GM12878 (cell line): ENCODE measurements at regions not wholly inside any gene's neighbourhood (a gene's known extent, or its start where the extent isn't known, plus 50 kb on each side); places are given as distances from the start of the nearest gene placed in this dataset.

ENCODE experiments used
- ATAC-seq: fragments of 200-7000 bp; cut with Tn5 transposase; 3 replicates; pipeline ENCODE4 v1.9.1; 2020; ENCODE audit warnings: mild to moderate bottlenecking, moderate library complexity
- BruUV-seq: library from RNA; stranded (reverse); fragments of 400-500 nt; replicated peaks from 2 replicates; lab custom pipeline; 2021; lab: Mats Ljungman, UMichigan
- CTCF ChIA-PET: fragments of 300-600 bp; sonication (Branson Sonifier 250); formaldehyde crosslinking; extraction: SDS; loops from one replicate; lab custom pipeline; 2021; ENCODE audit warnings: inconsistent platforms; lab: Yijun Ruan, JAX
- POLR2A ChIA-PET: fragments of 350-600 bp; formaldehyde crosslinking; extraction: SDS; loops from one replicate; lab custom pipeline; 2021; ENCODE audit warnings: inconsistent platforms; lab: Charles Lee
- RAD21 ChIA-PET: fragments of 300-600 bp; sonication (Branson Sonifier 250); formaldehyde crosslinking; loops from one replicate; lab custom pipeline; 2023; ENCODE audit warnings: antibody characterized with exemption; ENCODE audit not compliant: unreplicated experiment; lab: Charles Lee
- SMC1A ChIA-PET: fragments of 300-600 bp; sonication (Branson Sonifier 250); formaldehyde crosslinking; loops from one replicate; lab custom pipeline; 2023; ENCODE audit not compliant: unreplicated experiment, uncharacterized antibody; lab: Charles Lee
- DNase-seq: peaks from one replicate; pipeline ENCODE4 v3.0.0-alpha.2; 2011; ENCODE audit warnings: low read depth, low spot score
- FAIRE-seq: peaks from 3 replicates; lab custom pipeline; 2011; peaks lifted over from hg19 to GRCh38; lab: Jason Lieb, UNC
- H2AFZ ChIP-seq: 2 replicates; pipeline ENCODE4 v1.6.0; 2011; ENCODE audit warnings: low read depth, low read length, control low read depth; ENCODE audit not compliant: control insufficient read depth
- H3K27ac ChIP-seq: 2 replicates; pipeline ENCODE4 v1.5.1; 2011; ENCODE audit warnings: control low read depth; ENCODE audit not compliant: control insufficient read depth, insufficient read depth
- H3K27me3 ChIP-seq, 2 experiments: replicated peaks in 1 of 2; 2 replicates each; pipeline versions ENCODE4 v1.6.0 to v1.6.1; 2011; ENCODE audit warnings: low read length in 1 of 2; ENCODE audit not compliant: control insufficient read depth in 2 of 2, insufficient read depth in 2 of 2
- H3K36me3 ChIP-seq, 2 experiments: 2 replicates each; pipeline ENCODE4 v1.5.1; 2011; ENCODE audit warnings: low read length in 1 of 2; ENCODE audit not compliant: control insufficient read depth in 2 of 2, insufficient read depth in 2 of 2
- H3K4me1 ChIP-seq: 2 replicates; pipeline ENCODE4 v1.6.1; 2011; ENCODE audit warnings: mild to moderate bottlenecking, low read length, moderate library complexity, mixed read lengths; ENCODE audit not compliant: control insufficient read depth, insufficient read depth
- H3K4me2 ChIP-seq: 2 replicates; pipeline ENCODE4 v1.6.0; 2011; ENCODE audit warnings: control low read depth; ENCODE audit not compliant: control insufficient read depth, insufficient read depth
- H3K4me3 ChIP-seq: fragments of 200-600 bp; sonication (generic); 2 replicates; pipeline ENCODE4 v1.5.1; 2016
- H3K79me2 ChIP-seq: 2 replicates; pipeline ENCODE4 v1.6.0; 2011; ENCODE audit warnings: low read length; ENCODE audit not compliant: control insufficient read depth, insufficient read depth
- H3K9ac ChIP-seq: 2 replicates; pipeline ENCODE4 v1.8.0; 2011; ENCODE audit warnings: low read length, control low read depth, mixed read lengths; ENCODE audit not compliant: control insufficient read depth, insufficient read depth
- H3K9me3 ChIP-seq: replicated peaks from 3 replicates; pipeline ENCODE4 v1.5.1; 2011; ENCODE audit warnings: mild to moderate bottlenecking, low read length; ENCODE audit not compliant: control insufficient read depth, insufficient read depth
- H4K20me1 ChIP-seq: 2 replicates; pipeline ENCODE4 v1.6.0; 2011; ENCODE audit not compliant: control insufficient read depth, insufficient read depth
- CUX1 ChIP-seq: IDR thresholded peaks from 2 replicates; pipeline ENCODE4 v1.6.1; 2012; ENCODE audit warnings: improper control_type of control experiment, low read depth, low read length; ENCODE audit not compliant: insufficient replicate concordance
- EGR1 ChIP-seq, 2 experiments: IDR thresholded peaks; 1 replicate in 1 of 2; 2 replicates in 1 of 2; pipeline ENCODE4 v1.6.1; 2011 to 2012; ENCODE audit warnings: low read depth in 2 of 2, low read length in 2 of 2, borderline replicate concordance in 1 of 2, mild to moderate bottlenecking in 1 of 2, moderate library complexity in 1 of 2
- EZH2 ChIP-seq: IDR thresholded peaks from 2 replicates; pipeline ENCODE4 v1.6.1; 2012; ENCODE audit warnings: low read depth, mild to moderate bottlenecking, control low read depth, inconsistent platforms, low read length, borderline replicate concordance; ENCODE audit not compliant: control insufficient read depth
- POU2F2 ChIP-seq: IDR thresholded peaks from 3 replicates; pipeline ENCODE4 v1.6.1; 2011; ENCODE audit warnings: low read depth, mild to moderate bottlenecking, low read length, borderline replicate concordance
- PRDM15 ChIP-seq: fragments of 450-650 bp; formaldehyde crosslinking; IDR thresholded peaks from 2 replicates; pipeline ENCODE4 v1.4.0; 2020; ENCODE audit warnings: mild to moderate bottlenecking, moderate library complexity
- RCOR1 ChIP-seq: conservative IDR thresholded peaks from 2 replicates; pipeline ENCODE4 v1.6.1; 2012; ENCODE audit warnings: low read depth, low read length, improper control_type of control experiment
- RELA ChIP-seq: fragments of 450-650 bp; IDR thresholded peaks from 2 replicates; pipeline ENCODE4 v1.8.0; 2014; ENCODE audit warnings: borderline replicate concordance; ENCODE audit not compliant: partially characterized antibody
- RFX5 ChIP-seq: IDR thresholded peaks from 2 replicates; pipeline ENCODE4 v1.6.1; 2011; ENCODE audit warnings: low read depth, low read length, improper control_type of control experiment
- SREBF1 ChIP-seq: IDR thresholded peaks from 2 replicates; pipeline ENCODE4 v1.6.1; 2012; ENCODE audit warnings: mild to moderate bottlenecking, low read length
- SUPT20H ChIP-seq: IDR thresholded peaks from 2 replicates; pipeline ENCODE4 v1.6.1; 2011; ENCODE audit warnings: low read depth, mild to moderate bottlenecking, low read length, moderate library complexity, borderline replicate concordance; ENCODE audit not compliant: control insufficient read depth
- TBL1XR1 ChIP-seq: IDR thresholded peaks from 2 replicates; pipeline ENCODE4 v1.6.1; 2012; ENCODE audit warnings: low read depth, low read length, improper control_type of control experiment
- YY1 ChIP-seq: IDR thresholded peaks from 2 replicates; pipeline ENCODE4 v1.6.1; 2011; ENCODE audit warnings: low read depth, mild to moderate bottlenecking, low read length
- ZBTB33 ChIP-seq: fragments of 450-650 bp; IDR thresholded peaks from 2 replicates; pipeline ENCODE4 v1.6.1; 2017; ENCODE audit warnings: mild to moderate bottlenecking
- ZNF384 ChIP-seq: IDR thresholded peaks from 2 replicates; pipeline ENCODE4 v1.6.1; 2012; ENCODE audit warnings: low read depth, mild to moderate bottlenecking, low read length, improper control_type of control experiment, borderline replicate concordance
- WGBS: methylation state at CpG from one replicate; pipeline ENCODE4 v1.1.6; 2016; ENCODE audit warnings: low lambda C conversion rate; ENCODE audit not compliant: insufficient replicate concordance, insufficient coverage; ENCODE audit errors: missing lambda C conversion rate; 5-methylcytosine and 5-hydroxymethylcytosine counted together
- in situ Hi-C: fragments of 300-500 bp; cut with MboI; formaldehyde crosslinking; loops from 9 replicates; pipeline ENCODE4 v1.14.3; 2018; ENCODE audit warnings: mixed read lengths
- intact Hi-C: fragments of 100-400 bp; cut with micrococcal nuclease; formaldehyde crosslinking; loops from one replicate; pipeline ENCODE4 v1.14.2; 2022; ENCODE audit not compliant: unreplicated experiment

DNA sequence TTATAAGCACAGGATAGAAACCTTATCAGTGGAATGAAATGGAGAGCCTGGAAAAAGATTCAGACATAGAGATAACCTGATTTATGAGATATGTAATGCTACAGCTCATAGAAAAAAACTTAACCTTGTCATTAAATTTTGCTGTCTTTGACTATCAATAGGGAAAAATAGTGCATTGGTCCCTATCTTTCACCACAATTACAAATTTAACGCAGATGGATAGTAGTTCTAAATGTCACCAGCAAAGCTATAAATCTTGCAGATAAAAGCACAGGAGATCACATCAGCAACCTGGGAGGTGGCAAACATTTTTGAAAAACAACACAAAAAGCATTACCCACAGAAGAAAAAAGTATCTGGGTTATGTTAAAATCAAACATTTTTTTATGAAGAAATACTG lies 831.6 kb downstream of the BRINP3 start:
- Histone ChIP-seq H3K4me1 (no peaks in the 10 kb centered on the region), H3K9ac (no peak overlapping the region), H4K20me1 (no peaks in the 10 kb centered on the region), H3K27ac (no peak overlapping the region), H2AFZ (no peak overlapping the region), H3K4me3 (no peak overlapping the region), H3K9me3 (no peaks in the 10 kb centered on the region), H3K36me3 (no peaks in the 10 kb centered on the region), H3K79me2 (no peaks in the 10 kb centered on the region), H3K4me2 (no peak overlapping the region), H3K27me3 (no peaks in the 10 kb centered on the region)
- no peak for DNase-seq
- WGBS, result 12% methylated on average over 1 of the region's 1 CpG
- CTCF ChIA-PET, result interaction anchor here (0.6 kb wide), 1 partner anchor 32 kb away, joined by 5 read pairs; no protein-coding TSS in a partner anchor
- BruUV-seq, result no TSS peak
- intact Hi-C loops, result no loop called here
- RAD21 ChIA-PET, result no interaction called here
- in situ Hi-C loops, result no loop called here
- no peak for ATAC-seq
- SMC1A ChIA-PET, result no interaction called here
- FAIRE-seq, result no peak
- POLR2A ChIA-PET, result no interaction called here
- TF ChIP-seq EGR1 (IDR thresholded peaks at IDR 0.05; ENCODE audit: borderline replicate concordance in 1 of 2, low read depth in 2 of 2, low read length in 2 of 2), result no peak
- TF ChIP-seq RELA, result no peak
- no peak for TF ChIP-seq POU2F2
- TF ChIP-seq TBL1XR1, result no peak
- no peak for TF ChIP-seq SUPT20H
- TF ChIP-seq ZBTB33, result no peak
- no peak for TF ChIP-seq ZNF384
- no peak for TF ChIP-seq EZH2
- TF ChIP-seq SREBF1, result no peak
- TF ChIP-seq CUX1, result no peak
- no peak for TF ChIP-seq RFX5
- no peak for TF ChIP-seq YY1
- no peak for TF ChIP-seq PRDM15
- no peak for TF ChIP-seq RCOR1
